Activated naive CD4-positive, alpha-beta T cell treated with anti-CD3 and anti-CD28 coated beads, Interleukin-2, amount 50 U/mL, for 72 hours (primary cell): ENCODE measurements at regions not wholly inside any gene's neighbourhood (a gene's known extent, or its start where the extent isn't known, plus 50 kb on each side); places are given as distances from the start of the nearest gene placed in this dataset.

Experiments used
- ATAC-seq, 2 donors: fragments of 150-1000 bp; cut with Tn5 transposase; 2 replicates each; pipeline ENCODE4 v1.10.0; 2021; ENCODE audit warnings: mild to moderate bottlenecking in 2 of 2, moderate library complexity in 2 of 2
- DNase-seq, 2 donors: peaks; one replicate each; pipeline ENCODE4 v3.0.0; 2021 to 2022; ENCODE audit warnings: low spot score in 2 of 2
- H3K27ac Mint-ChIP-seq, 2 donors: one replicate each; pipeline ENCODE4 v1.8.0; 2022; ENCODE audit warnings: mild to moderate bottlenecking in 2 of 2, mixed read lengths in 2 of 2
- H3K36me3 Mint-ChIP-seq, 2 donors: one replicate each; pipeline ENCODE4 v1.8.0; 2022; ENCODE audit warnings: mixed read lengths in 2 of 2
- H3K9me3 Mint-ChIP-seq, 2 donors: one replicate each; pipeline ENCODE4 v1.8.0; 2022; ENCODE audit warnings: mixed read lengths in 2 of 2

- H3K9me3 Mint-ChIP-seq: no peaks in the 10 kb centered on the region
- no peaks in the 10 kb centered on the region for H3K36me3 Mint-ChIP-seq
- H3K27ac Mint-ChIP-seq: no peak overlapping the region
- no peak for DNase-seq
- ATAC-seq: no peak
Measured at GRCh38 chr10:121185816-121186455, 334.8 kb downstream of the WDR11 start.

- DNase-seq (no peak), ATAC-seq (no peak)
- no peaks in the 10 kb centered on the region for H3K9me3 Mint-ChIP-seq
- H3K36me3 Mint-ChIP-seq: no peaks in the 10 kb centered on the region
- H3K27ac Mint-ChIP-seq: no peak overlapping the region
Measured at GRCh38 chr10:121187391-121187790, 336.2 kb downstream of the WDR11 start.

- H3K9me3 Mint-ChIP-seq: peaks cover 0 to 2% of the 10 kb centered on the region in 2 donors
- H3K27ac Mint-ChIP-seq: no peak overlapping the region
- no peak for DNase-seq
- no peak for ATAC-seq
- peaks cover 0 to 3% of the 10 kb centered on the region in 2 donors for H3K36me3 Mint-ChIP-seq
Measured at GRCh38 chr10:121188005-121188404, 336.8 kb downstream of the WDR11 start.

- DNase-seq (no peak), ATAC-seq (no peak)
- Mint-ChIP-seq H3K9me3 (peaks cover 0 to 3% of the 10 kb centered on the region in 2 donors), H3K27ac (no peak overlapping the region), H3K36me3 (peaks cover 0 to 4% of the 10 kb centered on the region in 2 donors)
Measured at GRCh38 chr10:121189066-121189465, 337.9 kb downstream of the WDR11 start.

GRCh38 chr10:121194696-121195523 lies 343.7 kb downstream of the WDR11 start:
- peaks cover 0 to 4% of the 10 kb centered on the region in 2 donors for H3K36me3 Mint-ChIP-seq
- DNase-seq: no peak
- H3K27ac Mint-ChIP-seq: no peak overlapping the region
- ATAC-seq: no peak
- peaks cover 5 to 8% of the 10 kb centered on the region in 2 donors for H3K9me3 Mint-ChIP-seq

GRCh38 chr10:121195524-121195910 lies 344.4 kb downstream of the WDR11 start:
- ATAC-seq: no peak
- H3K9me3 Mint-ChIP-seq: peaks cover 9 to 11% of the 10 kb centered on the region in 2 donors
- H3K36me3 Mint-ChIP-seq: peaks cover 0 to 4% of the 10 kb centered on the region in 2 donors
- no peak overlapping the region for H3K27ac Mint-ChIP-seq
- DNase-seq: no peak

- Mint-ChIP-seq H3K36me3 (no peaks in the 10 kb centered on the region), H3K27ac (no peak overlapping the region), H3K9me3 (peaks cover 11 to 18% of the 10 kb centered on the region in 2 donors)
- ATAC-seq: no peak
- no peak for DNase-seq
Measured at GRCh38 chr10:121199081-121199480, 347.9 kb downstream of the WDR11 start.

- peaks cover under 1 to 10% of the 10 kb centered on the region in 2 donors for H3K9me3 Mint-ChIP-seq
- no peak for DNase-seq
- H3K27ac Mint-ChIP-seq: no peak overlapping the region
- no peak for ATAC-seq
- H3K36me3 Mint-ChIP-seq: no peaks in the 10 kb centered on the region
Measured at GRCh38 chr10:121205625-121206024, 354.5 kb downstream of the WDR11 start.

GRCh38 chr10:121211446-121211845 lies 360.3 kb downstream of the WDR11 start:
- no peak overlapping the region for H3K27ac Mint-ChIP-seq
- no peak for DNase-seq
- H3K9me3 Mint-ChIP-seq: peaks cover 0 to 4% of the 10 kb centered on the region in 2 donors
- H3K36me3 Mint-ChIP-seq: no peaks in the 10 kb centered on the region
- ATAC-seq: no peak

GRCh38 chr10:121213437-121213836 lies 362.3 kb downstream of the WDR11 start:
- DNase-seq: no peak
- Mint-ChIP-seq H3K9me3 (peaks cover 0 to 4% of the 10 kb centered on the region in 2 donors), H3K27ac (no peak overlapping the region), H3K36me3 (no peaks in the 10 kb centered on the region)
- ATAC-seq: no peak

GRCh38 chr10:121216295-121216694 lies 365.1 kb downstream of the WDR11 start:
- ATAC-seq: no peak
- peaks cover under 1 to 4% of the 10 kb centered on the region in 2 donors for H3K9me3 Mint-ChIP-seq
- H3K36me3 Mint-ChIP-seq: no peaks in the 10 kb centered on the region
- no peak for DNase-seq
- H3K27ac Mint-ChIP-seq: no peak overlapping the region

- no peak overlapping the region for H3K27ac Mint-ChIP-seq
- DNase-seq: no peak
Measured at GRCh38 chr10:121216721-121217181, 365.6 kb downstream of the WDR11 start.

GRCh38 chr10:121217331-121217730 lies 366.2 kb downstream of the WDR11 start:
- DNase-seq (no peak), ATAC-seq (no peak)
- Mint-ChIP-seq H3K9me3 (peaks cover 4 to 5% of the 10 kb centered on the region in 2 donors), H3K27ac (no peak overlapping the region), H3K36me3 (no peaks in the 10 kb centered on the region)

More at GRCh38 chr10:121216721-121217181, 365.6 kb downstream of the WDR11 start:
- Mint-ChIP-seq H3K36me3 (no peaks in the 10 kb centered on the region), H3K9me3 (peaks cover 4 to 5% of the 10 kb centered on the region in 2 donors)
- no peak for ATAC-seq

- Mint-ChIP-seq H3K27ac (no peak overlapping the region), H3K36me3 (no peaks in the 10 kb centered on the region), H3K9me3 (peaks cover 0 to 10% of the 10 kb centered on the region in 2 donors)
- no peak for DNase-seq
- ATAC-seq: no peak
Measured at GRCh38 chr10:121221072-121221471, 369.9 kb downstream of the WDR11 start.

- peaks cover 0 to 10% of the 10 kb centered on the region in 2 donors for H3K9me3 Mint-ChIP-seq
- ATAC-seq (no peak), DNase-seq (no peak)
- no peaks in the 10 kb centered on the region for H3K36me3 Mint-ChIP-seq
- no peak overlapping the region for H3K27ac Mint-ChIP-seq
Measured at GRCh38 chr10:121221991-121222390, 370.8 kb downstream of the WDR11 start.

- H3K9me3 Mint-ChIP-seq: peaks cover 0 to 10% of the 10 kb centered on the region in 2 donors
- ATAC-seq (no peak), DNase-seq (no peak)
- H3K27ac Mint-ChIP-seq: no peak overlapping the region
- no peaks in the 10 kb centered on the region for H3K36me3 Mint-ChIP-seq
Measured at GRCh38 chr10:121222842-121223241, 371.7 kb downstream of the WDR11 start.

- ATAC-seq (no peak), DNase-seq (no peak)
- Mint-ChIP-seq H3K27ac (no peak overlapping the region), H3K9me3 (peaks cover 9 to 10% of the 10 kb centered on the region in 2 donors), H3K36me3 (no peaks in the 10 kb centered on the region)
Measured at GRCh38 chr10:121231079-121231478, 367.2 kb downstream of the FGFR2 start.
